ENCODE measurements at regions not wholly inside any gene's neighbourhood (a gene's known extent, or its start where the extent isn't known, plus 50 kb on each side); places are given as distances from the start of the nearest gene placed in this dataset.

- H3K27ac ChIP-seq: no peak overlapping the region
- 67 to 78% methylated on average over 4 of the region's 4 CpGs for WGBS, 2 donors
- DNase-seq (no peak), ATAC-seq (no peak), FAIRE-seq (no peak)
- H3K4me3 ChIP-seq: no peak overlapping the region
- no peaks in the 10 kb centered on the region for H3K36me3 ChIP-seq
- H3K27me3 ChIP-seq: no peaks in the 10 kb centered on the region
- no peaks in the 10 kb centered on the region for H3K4me1 ChIP-seq
- H3K9me3 ChIP-seq: no peaks in the 10 kb centered on the region
- intact Hi-C loops (cut with DNase I): no loop called here
- no peak for TF ChIP-seq CTCF (IDR thresholded peaks at IDR 0.05)
Observed at GRCh38 chr2:180892091-180892490, 88.3 kb upstream of the UBE2E3 start.

GRCh38 chr2:180891360-180891759 is 89.0 kb upstream of the UBE2E3 start:
- ATAC-seq (no peak), FAIRE-seq (no peak), DNase-seq (no peak)
- no peaks in the 10 kb centered on the region for H3K27me3 ChIP-seq
- H3K27ac ChIP-seq: no peak overlapping the region
- no peaks in the 10 kb centered on the region for H3K4me1 ChIP-seq
- H3K36me3 ChIP-seq: no peaks in the 10 kb centered on the region
- intact Hi-C loops (cut with DNase I): no loop called here
- H3K4me3 ChIP-seq: no peak overlapping the region
- H3K9me3 ChIP-seq: no peaks in the 10 kb centered on the region
- no peak for TF ChIP-seq CTCF (IDR thresholded peaks at IDR 0.05)

GRCh38 chr2:180890781-180891180 is 89.6 kb upstream of the UBE2E3 start:
- no peak for TF ChIP-seq CTCF (IDR thresholded peaks at IDR 0.05)
- no peaks in the 10 kb centered on the region for H3K36me3 ChIP-seq
- H3K4me1 ChIP-seq: no peaks in the 10 kb centered on the region
- ATAC-seq (no peak), DNase-seq (no peak), FAIRE-seq (no peak)
- 79 to 81% methylated on average over 1 of the region's 1 CpG for WGBS, 2 donors
- H3K27ac ChIP-seq: no peak overlapping the region
- intact Hi-C loops (cut with DNase I): no loop called here
- no peaks in the 10 kb centered on the region for H3K27me3 ChIP-seq
- no peaks in the 10 kb centered on the region for H3K9me3 ChIP-seq
- no peak overlapping the region for H3K4me3 ChIP-seq

- Histone ChIP-seq H3K4me3 (no peak overlapping the region), H3K27ac (no peak overlapping the region), H3K9me3 (no peaks in the 10 kb centered on the region), H3K36me3 (no peaks in the 10 kb centered on the region), H3K4me1 (no peaks in the 10 kb centered on the region), H3K27me3 (no peaks in the 10 kb centered on the region)
- intact Hi-C loops (cut with DNase I): no loop called here
- ATAC-seq (no peak), DNase-seq (no peak), FAIRE-seq (no peak)
- no peak for TF ChIP-seq CTCF (IDR thresholded peaks at IDR 0.05)
Observed at GRCh38 chr2:180882959-180883358, 97.4 kb upstream of the UBE2E3 start.

GRCh38 chr2:180876506-180876905 is 103.9 kb upstream of the UBE2E3 start:
- H3K4me3 ChIP-seq: no peak overlapping the region

More at GRCh38 chr2:180876506-180876905, 103.9 kb upstream of the UBE2E3 start:
- TF ChIP-seq CTCF (IDR thresholded peaks at IDR 0.05): no peak
- H3K4me1 ChIP-seq: no peaks in the 10 kb centered on the region
- no peak for ATAC-seq
- no peak overlapping the region for H3K27ac ChIP-seq
- intact Hi-C loops (cut with DNase I): no loop called here
- FAIRE-seq: no peak
- DNase-seq: no peak
- no peaks in the 10 kb centered on the region for H3K36me3 ChIP-seq
- no peaks in the 10 kb centered on the region for H3K9me3 ChIP-seq
- WGBS, 2 donors: 19 to 20% methylated on average over 3 of the region's 3 CpGs
- H3K27me3 ChIP-seq: no peaks in the 10 kb centered on the region
